Esophagus squamous epithelium (tissue), 5 donors: ENCODE measurements at regions not wholly inside any gene's neighbourhood (a gene's known extent, or its start where the extent isn't known, plus 50 kb on each side); places are given as distances from the start of the nearest gene placed in this dataset.

Source experiments
- DNase-seq: peaks from one replicate; lab custom pipeline; 2025; lab: John Stamatoyannopoulos, UW
- H3K27ac ChIP-seq, 4 donors: fragments of 200-600 bp; sonication (generic); one replicate each; pipeline ENCODE4 v1.5.1; 2016 to 2019; ENCODE audit warnings: mild to moderate bottlenecking in 1 of 4
- H3K27me3 ChIP-seq, 4 donors: fragments of 200-600 bp; sonication (generic); 1 replicate in 3 of 4; 2 replicates in 1 of 4; pipeline versions ENCODE4 v1.5.1 to v1.6.0; 2017 to 2021; ENCODE audit warnings: antibody characterized with exemption in 1 of 4
- H3K36me3 ChIP-seq, 3 donors: fragments of 200-600 bp; sonication (generic); one replicate each; pipeline ENCODE4 v1.5.1; 2016 to 2019
- H3K4me1 ChIP-seq, 3 donors: fragments of 200-600 bp; sonication (generic); one replicate each; pipeline ENCODE4 v1.5.1; 2017 to 2019
- H3K4me3 ChIP-seq, 4 donors: fragments of 200-600 bp; sonication (generic); 1 replicate in 3 of 4; 2 replicates in 1 of 4; pipeline ENCODE4 v1.5.1; 2016 to 2019; ENCODE audit warnings: mild to moderate bottlenecking in 2 of 4, moderate library complexity in 1 of 4
- H3K9me3 ChIP-seq, 3 donors: fragments of 200-600 bp; sonication (generic); one replicate each; pipeline ENCODE4 v1.5.1; 2016 to 2019
- POLR2A ChIP-seq, 4 donors: fragments of 450-650 bp; IDR thresholded peaks; one replicate each; pipeline ENCODE4 v1.6.1; 2017; ENCODE audit warnings: antibody characterized with exemption in 4 of 4, mild to moderate bottlenecking in 4 of 4, moderate library complexity in 3 of 4
- WGBS, 2 donors: methylation state at CpG; one replicate each; pipeline ENCODE4 v1.1.5; 2018; 5-methylcytosine and 5-hydroxymethylcytosine counted together
- intact Hi-C: fragments of 100-400 bp; cut with DNase I; formaldehyde crosslinking; loops from one replicate; pipeline ENCODE4 v1.15.0; 2022
- TF ChIP-seq, protein P1 (sequence below), 6 experiments: fragments of 450-650 bp in 4 of 6; fragments of 200-600 bp in 2 of 6; sonication (generic) in 2 of 6; IDR thresholded peaks; one replicate each; pipeline ENCODE4 v1.5.1; 2016 to 2019; ENCODE audit warnings: antibody characterized with exemption in 6 of 6, mild to moderate bottlenecking in 4 of 6, moderate library complexity in 4 of 6
- donor health status: DM: yes; HTN: yes; CAD: no.

DNA sequence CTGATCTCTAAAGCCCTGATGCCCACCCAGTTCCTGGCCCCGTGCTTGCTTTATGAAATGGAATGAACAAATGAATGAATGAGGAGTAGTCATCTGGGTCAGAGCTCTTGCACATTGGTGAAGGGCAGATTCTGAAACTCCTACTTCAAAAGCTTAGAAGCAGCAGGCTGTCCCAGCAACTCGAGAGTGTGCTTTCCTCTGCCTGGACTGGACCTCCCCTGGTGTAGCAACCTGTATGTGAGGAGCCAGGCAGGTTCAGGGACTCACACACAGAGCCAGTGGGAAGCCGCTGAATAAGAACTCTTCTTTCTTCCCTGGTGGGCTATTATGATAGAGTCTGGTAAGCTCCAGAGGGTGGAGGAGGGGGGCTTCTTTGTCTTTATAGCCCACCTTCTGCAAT is 396.4 kb downstream of the CDK5RAP2 start:
- Histone ChIP-seq H3K36me3 (no peaks in the 10 kb centered on the region), H3K9me3 (no peaks in the 10 kb centered on the region), H3K4me1 (no peaks in the 10 kb centered on the region), H3K27me3 (no peaks in the 10 kb centered on the region), H3K4me3 (no peak overlapping the region), H3K27ac (no peak overlapping the region)
- 62 to 72% methylated on average over 2 to 3 of the region's 3 CpGs for WGBS, 2 donors
- DNase-seq, result no peak
- intact Hi-C loops, result no loop called here
- no peak for TF ChIP-seq POLR2A (IDR thresholded peaks at IDR 0.05)

DNA sequence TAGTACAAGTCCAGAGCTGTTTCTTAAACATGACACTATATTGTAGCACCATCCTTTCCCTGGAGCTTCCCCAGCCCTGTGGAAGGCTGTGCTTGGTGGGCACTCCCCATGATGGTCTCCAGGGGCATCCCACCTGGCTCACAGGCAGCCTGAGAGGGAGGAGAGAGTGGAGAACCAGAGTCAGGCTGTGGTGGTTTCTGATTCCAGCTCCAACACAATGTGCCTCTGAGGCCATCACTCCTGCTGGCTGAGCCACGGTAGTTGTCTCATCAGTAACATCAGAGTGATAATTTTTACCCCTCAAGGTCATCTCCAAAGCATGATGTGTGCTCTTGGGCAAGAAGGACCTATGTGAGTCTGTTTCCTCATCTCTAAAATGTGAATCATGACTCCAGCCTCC is 398.0 kb downstream of the CDK5RAP2 start:
- Histone ChIP-seq H3K36me3 (no peaks in the 10 kb centered on the region), H3K27me3 (no peaks in the 10 kb centered on the region), H3K27ac (no peak overlapping the region), H3K4me3 (no peak overlapping the region), H3K4me1 (no peaks in the 10 kb centered on the region), H3K9me3 (no peaks in the 10 kb centered on the region)
- WGBS, 2 donors, result no CpG with 5 or more reads among the region's 1 CpG
- TF ChIP-seq, protein P1, sequence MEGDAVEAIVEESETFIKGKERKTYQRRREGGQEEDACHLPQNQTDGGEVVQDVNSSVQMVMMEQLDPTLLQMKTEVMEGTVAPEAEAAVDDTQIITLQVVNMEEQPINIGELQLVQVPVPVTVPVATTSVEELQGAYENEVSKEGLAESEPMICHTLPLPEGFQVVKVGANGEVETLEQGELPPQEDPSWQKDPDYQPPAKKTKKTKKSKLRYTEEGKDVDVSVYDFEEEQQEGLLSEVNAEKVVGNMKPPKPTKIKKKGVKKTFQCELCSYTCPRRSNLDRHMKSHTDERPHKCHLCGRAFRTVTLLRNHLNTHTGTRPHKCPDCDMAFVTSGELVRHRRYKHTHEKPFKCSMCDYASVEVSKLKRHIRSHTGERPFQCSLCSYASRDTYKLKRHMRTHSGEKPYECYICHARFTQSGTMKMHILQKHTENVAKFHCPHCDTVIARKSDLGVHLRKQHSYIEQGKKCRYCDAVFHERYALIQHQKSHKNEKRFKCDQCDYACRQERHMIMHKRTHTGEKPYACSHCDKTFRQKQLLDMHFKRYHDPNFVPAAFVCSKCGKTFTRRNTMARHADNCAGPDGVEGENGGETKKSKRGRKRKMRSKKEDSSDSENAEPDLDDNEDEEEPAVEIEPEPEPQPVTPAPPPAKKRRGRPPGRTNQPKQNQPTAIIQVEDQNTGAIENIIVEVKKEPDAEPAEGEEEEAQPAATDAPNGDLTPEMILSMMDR (IDR thresholded peaks at IDR 0.05), result no peak
- TF ChIP-seq POLR2A (IDR thresholded peaks at IDR 0.05), result no peak
- intact Hi-C loops, result no loop called here
- DNase-seq, result no peak

DNA sequence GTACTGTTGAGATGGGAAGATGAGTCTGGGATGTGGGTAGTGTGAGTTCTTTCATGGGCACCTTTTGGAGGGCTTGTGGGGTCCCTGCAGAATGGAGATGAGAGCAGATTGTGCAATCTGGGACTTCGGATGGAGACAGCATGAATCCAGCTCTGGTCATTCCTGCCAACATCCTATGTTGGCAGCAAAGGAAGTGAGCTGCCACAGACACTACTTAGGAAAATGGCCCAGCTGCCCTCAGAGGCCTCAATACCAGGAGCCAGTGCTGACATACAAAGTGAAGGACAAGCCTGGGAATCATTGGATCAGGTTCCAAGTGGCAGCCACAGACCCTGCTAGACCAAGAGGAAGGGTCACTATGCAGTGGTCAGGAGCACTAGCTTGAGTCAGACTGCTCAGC is 402.8 kb downstream of the CDK5RAP2 start:
- H3K4me1 ChIP-seq, result no peaks in the 10 kb centered on the region
- no peaks in the 10 kb centered on the region for H3K36me3 ChIP-seq
- no peak overlapping the region for H3K4me3 ChIP-seq
- WGBS, 2 donors, result 60 to 71% methylated on average over 1 of the region's 1 CpG
- no peaks in the 10 kb centered on the region for H3K27me3 ChIP-seq
- intact Hi-C loops, result no loop called here
- no peaks in the 10 kb centered on the region for H3K9me3 ChIP-seq
- no peak overlapping the region for H3K27ac ChIP-seq
- no peak for TF ChIP-seq POLR2A (IDR thresholded peaks at IDR 0.05)
- TF ChIP-seq, protein P1 (IDR thresholded peaks at IDR 0.05), result no peak
- no peak for DNase-seq

DNA sequence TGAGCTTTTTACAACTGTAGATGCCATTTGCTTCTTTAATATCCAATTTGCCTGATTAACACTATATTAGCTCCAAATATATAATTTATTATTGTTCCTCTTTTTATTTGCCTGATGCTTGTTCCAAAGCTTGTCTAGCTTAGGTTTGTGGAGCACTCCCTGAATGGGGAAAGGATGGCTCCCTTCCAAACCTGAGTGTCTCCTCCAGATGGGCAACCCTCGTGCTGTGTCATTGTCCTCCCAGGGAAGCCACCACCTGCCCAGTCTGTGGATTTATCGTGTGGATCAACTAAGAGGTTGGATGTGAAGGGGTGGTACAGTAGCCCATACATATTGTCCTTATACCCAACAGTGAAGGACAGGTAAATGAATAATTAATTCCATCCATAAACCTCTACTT is 404.9 kb downstream of the CDK5RAP2 start:
- H3K4me1 ChIP-seq, result no peaks in the 10 kb centered on the region
- 61 to 79% methylated on average over 2 of the region's 2 CpGs for WGBS, 2 donors
- H3K4me3 ChIP-seq, result no peak overlapping the region
- intact Hi-C loops, result no loop called here
- H3K27ac ChIP-seq, result no peak overlapping the region
- DNase-seq, result no peak
- no peaks in the 10 kb centered on the region for H3K27me3 ChIP-seq
- TF ChIP-seq POLR2A (IDR thresholded peaks at IDR 0.05), result no peak
- TF ChIP-seq, protein P1 (IDR thresholded peaks at IDR 0.05), result no peak
- no peaks in the 10 kb centered on the region for H3K9me3 ChIP-seq
- H3K36me3 ChIP-seq, result no peaks in the 10 kb centered on the region

DNA sequence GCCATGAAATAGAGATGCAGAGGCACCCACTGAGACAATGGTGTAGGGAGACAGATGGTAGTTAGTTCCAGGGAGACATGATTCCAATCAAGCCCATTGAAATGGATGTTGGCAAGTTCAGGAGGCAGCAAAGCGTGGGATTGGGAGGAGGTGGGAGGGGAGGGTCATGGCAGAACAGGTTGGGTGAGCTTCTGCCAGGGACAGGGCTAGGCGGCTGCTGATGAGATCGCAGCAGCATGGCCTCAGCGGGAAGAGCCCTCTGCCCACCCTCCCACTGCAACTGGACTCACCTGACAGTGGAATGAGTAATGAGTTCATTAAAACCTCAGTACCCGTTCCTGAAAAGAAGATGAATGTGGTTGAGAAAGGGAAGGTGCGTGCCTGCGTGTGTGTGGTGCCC is 418.2 kb downstream of the CDK5RAP2 start:
- Histone ChIP-seq H3K27ac (no peak overlapping the region), H3K36me3 (no peaks in the 10 kb centered on the region), H3K9me3 (no peaks in the 10 kb centered on the region), H3K27me3 (no peaks in the 10 kb centered on the region), H3K4me3 (no peak overlapping the region), H3K4me1 (no peaks in the 10 kb centered on the region)
- intact Hi-C loops, result no loop called here
- TF ChIP-seq, protein P1 (IDR thresholded peaks at IDR 0.05), result no peak
- WGBS, 2 donors, result 42 to 49% methylated on average over 7 of the region's 7 CpGs
- DNase-seq, result no peak

DNA sequence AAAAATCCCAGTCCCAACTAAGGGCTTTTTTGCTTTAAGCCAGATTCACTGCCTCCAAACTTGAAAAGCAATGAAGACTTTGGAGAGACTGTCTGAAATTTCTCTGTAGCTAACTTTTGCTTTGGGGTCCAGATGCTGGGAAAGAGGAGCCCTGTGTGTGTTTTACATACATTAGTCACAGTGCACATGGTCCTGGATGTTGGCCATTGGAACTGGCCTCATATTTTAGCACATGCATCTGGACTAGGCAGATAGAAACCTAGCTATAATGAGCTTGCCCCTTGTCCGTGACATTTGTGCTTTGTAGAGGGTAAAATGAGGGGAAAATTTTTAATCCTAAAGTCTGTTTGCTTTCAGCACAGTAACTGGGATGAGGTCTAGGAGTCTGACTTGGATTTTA is 421.7 kb downstream of the CDK5RAP2 start:
- no peaks in the 10 kb centered on the region for H3K9me3 ChIP-seq
- no peaks in the 10 kb centered on the region for H3K4me1 ChIP-seq
- H3K27me3 ChIP-seq, result no peaks in the 10 kb centered on the region
- no peak overlapping the region for H3K4me3 ChIP-seq
- no peak for DNase-seq
- no peak for TF ChIP-seq POLR2A (IDR thresholded peaks at IDR 0.05)
- TF ChIP-seq, protein P1 (IDR thresholded peaks at IDR 0.05), result no peak
- WGBS, 2 donors, result 70 to 77% methylated on average over 1 of the region's 1 CpG
- no peak overlapping the region for H3K27ac ChIP-seq
- no peaks in the 10 kb centered on the region for H3K36me3 ChIP-seq
- intact Hi-C loops, result no loop called here
